Heart right ventricle (tissue), 16 donors: ENCODE measurements at regions not wholly inside any gene's neighbourhood (a gene's known extent, or its start where the extent isn't known, plus 50 kb on each side); places are given as distances from the start of the nearest gene placed in this dataset.

Experiments used
- ATAC-seq, 8 donors: fragments of 200-7000 bp; cut with Tn5 transposase; one replicate each; pipeline ENCODE4 v1.9.1; 2020; ENCODE audit warnings: mild to moderate bottlenecking in 8 of 8, moderate library complexity in 8 of 8, moderate number of reproducible peaks in 1 of 8
- DNase-seq, 2 donors: peaks; one replicate each; pipeline ENCODE4 v3.0.0-alpha.2; 2020
- H3K27ac ChIP-seq, 10 donors: fragments of 200-600 bp; sonication (generic) in 2 of 10; one replicate each; pipeline versions ENCODE4 v1.5.0 to v1.8.0; 2020 to 2022; ENCODE audit warnings: mild to moderate bottlenecking in 3 of 10
- H3K27me3 ChIP-seq, 7 donors: fragments of 200-600 bp; one replicate each; pipeline ENCODE4 v1.8.0; 2021 to 2022; ENCODE audit warnings: mild to moderate bottlenecking in 2 of 7
- H3K36me3 ChIP-seq, 9 donors: fragments of 200-600 bp; sonication (generic) in 1 of 9; one replicate each; pipeline versions ENCODE4 v1.5.0 to v1.8.0; 2020 to 2022; ENCODE audit warnings: mild to moderate bottlenecking in 2 of 9
- H3K4me1 ChIP-seq, 9 donors: fragments of 200-600 bp; sonication (generic) in 1 of 9; one replicate each; pipeline versions ENCODE4 v1.5.0 to v1.8.0; 2020 to 2022; ENCODE audit warnings: mild to moderate bottlenecking in 4 of 9
- H3K4me3 ChIP-seq, 10 donors: fragments of 200-600 bp; sonication (generic) in 2 of 10; one replicate each; pipeline versions ENCODE4 v1.5.0 to v1.8.0; 2020 to 2022; ENCODE audit warnings: mild to moderate bottlenecking in 7 of 10, moderate library complexity in 2 of 10
- H3K9me3 ChIP-seq, 11 donors: fragments of 200-600 bp in 10 of 11; sonication (generic) in 2 of 11; one replicate each; pipeline versions ENCODE4 v1.5.0 to v1.8.0; 2013 to 2022; ENCODE audit warnings: mild to moderate bottlenecking in 2 of 11, control low read depth in 1 of 11, moderate library complexity in 1 of 11
- CTCF ChIP-seq, 9 donors: fragments of 200-600 bp; sonication (generic) in 2 of 9; IDR thresholded peaks; one replicate each; pipeline versions ENCODE4 v1.5.0 to v1.8.0; 2021 to 2022; ENCODE audit warnings: antibody characterized with exemption in 9 of 9, mild to moderate bottlenecking in 5 of 9, moderate library complexity in 1 of 9
- WGBS, 2 donors: extraction: QIAGEN DNeasy Blood & Tissue Kit; methylation state at CpG; one replicate each; pipeline ENCODE4 v1.1.7; 2013; ENCODE audit warnings: inconsistent platforms in 1 of 2; 5-methylcytosine and 5-hydroxymethylcytosine counted together
- intact Hi-C, 10 donors: fragments of 100-400 bp; cut with DNase I; formaldehyde crosslinking; loops; one replicate each; pipeline versions ENCODE4 v1.11.1 to v1.14.2; 2022
- donor health status: Arrhythmogenic right ventricular cardiomyopathy.
- donor health status: ischemic (EF 13 %, LVEDD 7.1; RV severe dilation, severe dysfunction).
- donor health status: healthy with polysubstance abuse.
- donor health status: DM: no; HTN: yes; CAD: no.
- donor health status: DM: no; HTN: no; CAD: no.
- donor health status: ischemic (EF 25% LVEDD 6.9; RV normal size, moderate dysfunction).
- donor health status: ischemic (EF 25% LVEDD 5.7; RV mildly dilated, moderate dysfunction).
- donor health status: healthy.
- donor health status: DM: yes; HTN: yes; CAD: no.
- donor health status: Ischemic cardiomyopathy.
- donor health status: ischemic (EF 35%, LVEDD 5.7; RV mildly dilated, moderate dysfunction).
- donor health status: nonischemic (EF 11% LVEDD 7.7; RV severe dilation, severe dysfunction).
- donor health status: DM: yes; HTN: yes; CAD: no.
- donor health status: PGD.
- donor health status: ischemic (EF 29% LVEDD 5.4; RV normal size, mild dysfunction).
- donor health status: nonischemic (EF 23%, LVEDD 6.1; RV moderate dilation, normal function).

- DNase-seq (no peak), ATAC-seq (no peak)
- Histone ChIP-seq H3K9me3 (no peaks in the 10 kb centered on the region), H3K27me3 (peaks cover 0 to 7% (median 0%) of the 10 kb centered on the region in 7 donors), H3K4me1 (no peaks in the 10 kb centered on the region), H3K27ac (no peak overlapping the region), H3K4me3 (no peak overlapping the region), H3K36me3 (no peaks in the 10 kb centered on the region)
- intact Hi-C loops: no loop called here
- no peak for TF ChIP-seq CTCF (IDR thresholded peaks at IDR 0.05)
- 54 to 55% methylated on average over 3 of the region's 3 CpGs for WGBS, 2 donors
Observed at GRCh38 chr14:81938341-81938740, 404.7 kb upstream of the SEL1L start.

- ATAC-seq: no peak
- Histone ChIP-seq H3K9me3 (no peaks in the 10 kb centered on the region), H3K27ac (no peak overlapping the region), H3K27me3 (peaks cover 0 to 3% (median 0%) of the 10 kb centered on the region in 7 donors), H3K4me1 (no peaks in the 10 kb centered on the region), H3K4me3 (no peak overlapping the region), H3K36me3 (no peaks in the 10 kb centered on the region)
- 31 to 52% methylated on average over 1 of the region's 1 CpG for WGBS, 2 donors
- TF ChIP-seq CTCF (IDR thresholded peaks at IDR 0.05): no peak
- intact Hi-C loops: loop anchor here in 1 of 10 donors (1.0 kb wide), 1 partner anchor 35 kb away; no protein-coding TSS in a partner anchor
- DNase-seq: no peak
Observed at GRCh38 chr14:81940651-81941050, 407.0 kb upstream of the SEL1L start.

- DNase-seq (no peak), ATAC-seq (no peak)
- H3K4me1 ChIP-seq: no peaks in the 10 kb centered on the region
- H3K27me3 ChIP-seq: no peaks in the 10 kb centered on the region
- no peak for TF ChIP-seq CTCF (IDR thresholded peaks at IDR 0.05)
- intact Hi-C loops: no loop called here
- no peak overlapping the region for H3K27ac ChIP-seq
- H3K9me3 ChIP-seq: no peaks in the 10 kb centered on the region
- no peak overlapping the region for H3K4me3 ChIP-seq
- H3K36me3 ChIP-seq: no peaks in the 10 kb centered on the region
Observed at GRCh38 chr14:81942071-81942470, 408.4 kb upstream of the SEL1L start.

GRCh38 chr14:81946375-81946774 lies 412.7 kb upstream of the SEL1L start:
- Histone ChIP-seq H3K27me3 (no peaks in the 10 kb centered on the region), H3K9me3 (peaks cover 0 to 3% (median 0%) of the 10 kb centered on the region in 11 donors), H3K4me3 (no peak overlapping the region), H3K36me3 (no peaks in the 10 kb centered on the region), H3K27ac (peak overlapping the region in 1 of 10 donors; percentile 22), H3K4me1 (no peaks in the 10 kb centered on the region)
- intact Hi-C loops: no loop called here
- TF ChIP-seq CTCF (IDR thresholded peaks at IDR 0.05): no peak
- no peak for DNase-seq
- WGBS, 2 donors: 58 to 66% methylated on average over 3 of the region's 3 CpGs
- ATAC-seq: no peak
